ENCODE measurements at regions not wholly inside any gene's neighbourhood (a gene's known extent, or its start where the extent isn't known, plus 50 kb on each side); places are given as distances from the start of the nearest gene placed in this dataset.
A peak's percentile ranks its signal among the peaks of the same experiment; 100 is the strongest.

DNA sequence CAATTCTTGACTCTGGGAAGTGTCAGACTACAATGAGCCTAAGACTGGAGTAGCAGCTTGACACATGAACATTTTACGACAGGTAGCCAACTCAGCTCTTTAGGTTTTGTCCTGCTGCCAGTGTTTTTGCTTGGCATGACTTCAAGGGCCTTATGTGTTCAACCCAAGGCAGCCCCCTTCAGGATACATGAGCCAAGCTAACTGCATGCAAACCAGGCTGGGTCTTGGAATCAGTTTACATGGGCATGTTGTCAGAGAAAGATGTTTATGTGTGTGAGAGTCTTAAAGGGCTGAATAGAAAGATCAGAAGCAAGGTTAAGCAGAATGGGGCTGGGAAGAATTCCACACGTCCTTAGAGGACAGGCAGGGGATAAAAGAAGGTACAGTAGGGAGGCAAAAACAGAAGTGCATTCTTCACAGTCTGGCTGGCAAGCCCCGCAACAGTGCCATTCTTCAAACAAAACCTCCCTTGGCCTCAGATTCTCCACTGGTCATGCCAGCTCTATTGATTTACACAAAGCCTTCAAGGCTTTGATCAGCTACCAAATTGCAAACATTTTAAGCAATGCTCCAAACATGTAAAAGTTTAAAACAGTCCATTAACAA lies 97.3 kb downstream of the NKX6-1 start:
- DNase-seq, result peak in 1 of 2 experiments; percentile 7
- Histone ChIP-seq H3K9me3 (replicated peaks) (no peaks in the 10 kb centered on the region), H3K27ac (no peak overlapping the region), H3K27me3 (peaks cover 8% of the 10 kb centered on the region; the same call in 1 of the 2 replicates), H3K4me1 (no peaks in the 10 kb centered on the region), H3K4me3 (no peak overlapping the region), H3K36me3 (no peaks in the 10 kb centered on the region)

- Histone ChIP-seq H3K27ac (no peak overlapping the region), H3K36me3 (no peaks in the 10 kb centered on the region), H3K4me1 (no peaks in the 10 kb centered on the region), H3K27me3 (no peaks in the 10 kb centered on the region; the same call in none of the 2 replicates), H3K9me3 (replicated peaks) (no peaks in the 10 kb centered on the region), H3K4me3 (no peak overlapping the region)
- no peak for DNase-seq
Observed at GRCh38 chr4:84394386-84394785, 104.7 kb downstream of the NKX6-1 start.

DNA sequence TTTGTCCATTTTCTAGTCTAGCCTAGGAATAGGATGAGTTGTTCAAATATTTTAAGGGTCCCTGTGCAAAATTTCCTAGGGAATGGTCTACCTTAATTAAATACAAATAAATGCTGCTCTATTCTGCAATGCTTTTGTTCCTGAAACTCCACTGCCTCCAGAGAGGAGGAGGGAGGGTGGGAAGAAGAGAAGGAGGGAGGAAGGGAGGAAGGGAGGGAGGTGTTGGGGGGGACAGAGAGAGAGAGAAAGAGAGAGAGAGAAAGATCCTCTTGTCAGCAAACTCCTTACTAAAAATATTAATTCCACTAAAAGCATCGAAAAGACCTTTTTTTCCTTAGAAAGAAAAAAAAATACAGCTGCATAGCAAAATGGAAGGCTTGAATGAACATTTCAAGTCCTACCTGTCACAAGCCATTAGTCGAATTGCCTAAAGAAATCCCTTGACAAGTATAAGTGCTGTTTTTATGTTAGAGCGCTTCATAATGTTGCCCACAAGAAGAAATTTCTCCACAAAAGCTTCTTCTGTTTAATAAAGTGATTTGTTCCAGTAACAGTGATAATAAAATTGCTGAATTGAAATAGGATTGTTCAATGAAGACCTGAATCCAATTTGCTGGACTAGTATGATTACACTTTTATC lies 106.0 kb downstream of the NKX6-1 start:
- H3K4me3 ChIP-seq, result no peak overlapping the region
- H3K36me3 ChIP-seq, result no peaks in the 10 kb centered on the region
- no peak for DNase-seq
- peaks cover 5% of the 10 kb centered on the region for H3K27me3 ChIP-seq
- H3K4me1 ChIP-seq, result no peaks in the 10 kb centered on the region
- no peak overlapping the region for H3K27ac ChIP-seq
- no peaks in the 10 kb centered on the region for H3K9me3 ChIP-seq (replicated peaks)

DNA sequence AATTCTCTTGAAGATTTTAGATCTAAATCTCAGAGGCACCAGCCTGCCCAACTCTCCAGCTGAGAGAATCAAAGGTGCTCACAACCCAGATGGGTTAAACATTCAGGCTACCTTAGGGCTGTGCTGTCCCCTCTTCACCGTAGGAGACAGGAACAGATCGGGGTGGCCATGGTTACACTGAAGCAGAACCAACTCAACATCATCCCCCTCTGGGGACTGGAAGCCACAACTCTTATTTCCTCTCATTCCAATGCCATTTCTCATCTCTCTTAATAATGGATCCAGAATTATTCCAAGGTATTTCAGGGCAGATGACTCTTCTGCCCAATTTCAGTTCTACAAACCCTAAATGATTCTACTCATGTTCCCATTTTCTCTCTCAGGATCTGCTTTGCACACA lies 109.7 kb downstream of the NKX6-1 start:
- H3K4me3 ChIP-seq, result no peak overlapping the region
- H3K27me3 ChIP-seq, result peaks cover 5% of the 10 kb centered on the region

DNA sequence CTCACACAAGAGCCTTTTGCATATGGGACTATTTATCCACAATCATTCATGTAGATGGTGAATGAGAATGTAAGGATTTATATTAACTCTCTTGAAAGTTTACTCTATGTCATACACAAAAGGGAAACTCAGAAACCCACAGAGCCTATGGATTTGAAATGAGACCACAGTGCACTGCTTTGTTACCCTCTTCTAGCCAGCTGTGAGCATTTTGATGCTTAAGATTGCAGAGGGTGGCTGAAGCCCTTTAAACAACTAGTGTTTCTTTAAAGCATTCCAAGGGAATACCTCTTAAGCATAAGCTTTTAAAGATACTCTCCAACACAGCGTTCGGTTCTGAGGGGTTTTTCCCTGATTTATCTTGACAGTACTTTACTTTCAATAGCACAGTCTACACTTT lies 113.9 kb downstream of the NKX6-1 start:
- no peaks in the 10 kb centered on the region for H3K36me3 ChIP-seq

More for the DNA sequence above, 109.7 kb downstream of the NKX6-1 start:
- H3K27ac ChIP-seq, result no peak overlapping the region
- H3K9me3 ChIP-seq (replicated peaks), result no peaks in the 10 kb centered on the region
- no peak for DNase-seq
- H3K36me3 ChIP-seq, result no peaks in the 10 kb centered on the region
- H3K4me1 ChIP-seq, result no peaks in the 10 kb centered on the region

GRCh38 chr4:84384801-84385200 lies 114.3 kb downstream of the NKX6-1 start:
- Histone ChIP-seq H3K4me1 (no peaks in the 10 kb centered on the region), H3K27me3 (peaks cover 14% of the 10 kb centered on the region), H3K4me3 (no peak overlapping the region), H3K36me3 (no peaks in the 10 kb centered on the region), H3K9me3 (replicated peaks) (no peaks in the 10 kb centered on the region; the same call in 1 of the 2 replicates), H3K27ac (no peak overlapping the region)
- DNase-seq, result no peak

More for the DNA sequence above, 113.9 kb downstream of the NKX6-1 start:
- Histone ChIP-seq H3K4me1 (no peaks in the 10 kb centered on the region), H3K27me3 (peaks cover 12% of the 10 kb centered on the region), H3K9me3 (replicated peaks) (no peaks in the 10 kb centered on the region; the same call in 1 of the 2 replicates), H3K4me3 (no peak overlapping the region), H3K27ac (no peak overlapping the region)
- DNase-seq, result no peak

DNA sequence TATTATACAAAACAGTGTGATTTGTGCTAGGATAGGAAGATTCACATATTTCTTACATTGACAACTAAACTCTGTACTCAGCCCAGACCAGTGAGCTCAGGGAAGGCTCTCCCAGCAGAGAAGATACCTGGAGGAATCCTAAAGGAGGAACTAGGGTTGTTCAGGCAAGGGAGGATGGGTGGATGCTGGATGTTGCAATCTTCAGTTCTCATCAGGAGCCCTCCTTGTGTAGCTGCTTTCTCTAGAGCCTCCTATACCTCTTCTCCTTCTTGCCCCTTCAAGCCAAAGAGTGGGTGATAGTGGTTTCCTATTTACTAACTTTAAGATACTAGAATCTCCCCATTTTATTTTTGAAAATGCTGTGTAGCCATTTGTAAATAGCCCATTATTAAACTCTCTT lies 117.3 kb downstream of the NKX6-1 start:
- no peaks in the 10 kb centered on the region for H3K4me1 ChIP-seq
- H3K4me3 ChIP-seq, result no peak overlapping the region
- H3K27ac ChIP-seq, result no peak overlapping the region
- H3K27me3 ChIP-seq, result peaks cover 9% of the 10 kb centered on the region
- no peaks in the 10 kb centered on the region; the same call in 1 of the 2 replicates for H3K9me3 ChIP-seq (replicated peaks)
- no peaks in the 10 kb centered on the region for H3K36me3 ChIP-seq
- DNase-seq, result no peak

DNA sequence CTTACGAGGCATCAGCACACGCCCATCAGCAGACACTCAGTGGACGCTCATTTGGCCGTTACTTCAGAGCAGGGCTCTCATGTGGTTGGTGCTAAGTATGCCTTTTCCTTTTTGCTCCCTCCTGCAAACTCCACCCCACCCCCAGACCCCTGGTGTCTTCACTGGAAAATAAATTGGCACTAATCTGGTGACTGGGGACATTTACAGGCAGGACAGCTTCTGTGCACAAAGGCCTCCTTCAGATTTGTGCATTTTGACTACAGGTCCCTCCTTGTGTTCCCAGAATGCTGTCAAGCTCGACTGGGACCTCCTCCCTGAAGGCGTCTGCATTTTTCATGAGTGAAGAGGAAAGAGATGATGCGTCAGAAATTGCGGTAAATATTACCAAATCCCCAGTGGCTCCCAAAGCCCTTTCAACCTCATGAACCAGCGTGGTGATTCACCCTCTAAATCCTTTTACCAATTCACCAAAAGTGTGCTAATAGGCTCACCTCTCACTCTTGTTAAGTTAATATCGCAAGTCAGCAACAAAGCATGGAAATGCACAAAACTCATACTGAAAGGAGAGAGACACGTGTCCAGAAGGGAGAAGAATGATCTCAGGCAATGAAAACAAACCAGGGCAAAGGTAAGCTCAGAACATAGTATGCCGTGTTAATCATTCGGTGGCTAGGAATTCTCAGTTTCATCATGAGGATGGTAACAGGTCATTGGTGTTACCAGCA lies 119.0 kb downstream of the NKX6-1 start:
- no peaks in the 10 kb centered on the region; the same call in 1 of the 2 replicates for H3K9me3 ChIP-seq (replicated peaks)
- H3K36me3 ChIP-seq, result no peaks in the 10 kb centered on the region
- DNase-seq, result no peak
- H3K4me3 ChIP-seq, result no peak overlapping the region
- H3K27ac ChIP-seq, result no peak overlapping the region
- no peaks in the 10 kb centered on the region for H3K4me1 ChIP-seq
- peaks cover 9% of the 10 kb centered on the region for H3K27me3 ChIP-seq

GRCh38 chr4:84378983-84379382 lies 120.1 kb downstream of the NKX6-1 start:
- Histone ChIP-seq H3K4me3 (no peak overlapping the region), H3K36me3 (no peaks in the 10 kb centered on the region), H3K9me3 (replicated peaks) (no peaks in the 10 kb centered on the region; the same call in 1 of the 2 replicates), H3K4me1 (no peaks in the 10 kb centered on the region), H3K27ac (no peak overlapping the region), H3K27me3 (peaks cover 9% of the 10 kb centered on the region)
- no peak for DNase-seq

- no peak for DNase-seq
- no peak overlapping the region for H3K27ac ChIP-seq
- H3K27me3 ChIP-seq, result peaks cover 9% of the 10 kb centered on the region
- no peak overlapping the region for H3K4me3 ChIP-seq
- H3K9me3 ChIP-seq (replicated peaks), result no peaks in the 10 kb centered on the region; the same call in 1 of the 2 replicates
- H3K4me1 ChIP-seq, result no peaks in the 10 kb centered on the region
- no peaks in the 10 kb centered on the region for H3K36me3 ChIP-seq
Observed at GRCh38 chr4:84378356-84378755, 120.7 kb downstream of the NKX6-1 start.

DNA sequence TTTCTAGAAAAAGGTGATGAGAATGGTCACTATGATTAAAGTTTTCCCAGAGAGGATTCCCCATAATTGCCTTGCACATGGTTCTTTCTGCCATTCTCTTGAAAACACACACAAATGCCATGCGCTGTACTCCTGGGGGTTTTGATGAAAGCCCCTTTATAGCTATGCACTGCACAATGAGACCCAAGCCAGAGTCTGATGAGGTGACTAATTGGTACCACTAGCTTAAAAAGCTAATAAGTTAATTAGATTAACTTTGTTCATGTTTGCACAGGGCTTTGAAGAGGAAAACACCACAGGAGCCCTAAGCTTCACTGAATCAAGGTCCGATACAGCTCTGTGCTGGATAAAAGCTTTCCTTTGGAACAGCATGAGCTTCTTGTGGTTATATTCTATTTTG lies 132.2 kb downstream of the NKX6-1 start:
- Histone ChIP-seq H3K36me3 (no peaks in the 10 kb centered on the region), H3K9me3 (replicated peaks) (no peaks in the 10 kb centered on the region), H3K27me3 (peaks cover 12% of the 10 kb centered on the region; the same call in 1 of the 2 replicates), H3K4me1 (no peaks in the 10 kb centered on the region), H3K4me3 (no peak overlapping the region), H3K27ac (no peak overlapping the region)
- DNase-seq, result no peak

DNA sequence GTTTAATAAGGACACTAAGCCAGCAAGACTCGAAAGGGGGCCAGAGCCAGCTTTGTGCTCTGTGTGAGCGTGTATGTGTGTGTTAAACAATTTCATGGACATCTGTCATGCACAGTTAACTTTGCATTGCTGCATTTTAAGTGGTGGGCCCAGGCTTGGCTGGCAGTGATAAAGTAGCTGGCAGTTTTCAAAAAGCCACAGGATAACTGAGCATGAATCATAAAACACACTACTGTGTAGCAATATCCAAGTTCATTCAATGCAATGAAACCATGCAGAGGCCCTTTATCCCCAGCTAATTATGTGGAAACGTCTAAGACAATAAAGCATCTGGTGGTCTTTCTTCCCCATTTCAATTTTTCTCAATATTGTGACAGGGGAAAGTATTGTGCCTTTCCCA lies 132.9 kb downstream of the NKX6-1 start:
- no peaks in the 10 kb centered on the region for H3K4me1 ChIP-seq
- no peak overlapping the region for H3K4me3 ChIP-seq
- H3K27me3 ChIP-seq, result peaks cover 12% of the 10 kb centered on the region
- no peaks in the 10 kb centered on the region for H3K36me3 ChIP-seq
- DNase-seq, result no peak
- no peak overlapping the region for H3K27ac ChIP-seq
- no peaks in the 10 kb centered on the region for H3K9me3 ChIP-seq (replicated peaks)

DNA sequence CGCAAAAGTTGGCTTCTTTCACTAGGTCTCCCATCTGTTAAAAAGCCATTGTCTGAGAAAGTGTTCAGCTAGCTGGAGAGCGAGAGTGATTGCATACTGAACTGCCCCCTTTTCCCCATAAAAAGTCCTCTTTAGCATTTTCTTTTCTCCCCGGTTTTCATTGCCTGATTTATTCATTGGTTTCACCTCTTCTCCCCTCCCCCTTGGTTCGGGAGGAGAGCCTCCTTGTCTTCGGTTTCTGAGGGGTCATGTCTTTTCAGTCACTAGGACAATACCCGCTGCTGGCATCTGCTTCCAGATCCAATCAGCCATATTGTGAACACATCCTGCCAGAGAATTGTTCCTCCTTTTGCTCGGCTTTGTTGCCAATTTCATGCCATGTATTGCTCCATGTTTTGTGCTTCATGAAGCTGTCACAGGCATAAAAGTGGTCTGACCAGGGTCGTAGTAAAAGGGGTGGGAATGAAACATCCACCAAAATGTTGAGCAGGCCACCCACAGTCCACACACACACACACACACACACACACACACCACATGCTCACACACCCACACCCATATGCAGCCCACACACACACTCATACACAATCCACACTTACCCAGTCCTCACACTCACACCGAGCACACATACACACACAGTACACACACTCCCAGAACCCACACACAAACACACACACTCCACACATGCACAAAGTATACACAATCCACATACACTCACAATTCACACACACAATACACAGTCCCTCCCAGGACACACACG lies 136.0 kb downstream of the NKX6-1 start:
- no peak overlapping the region for H3K4me3 ChIP-seq
- no peaks in the 10 kb centered on the region for H3K9me3 ChIP-seq (replicated peaks)
- peak in 1 of 2 experiments; percentile 6 for DNase-seq
- no peak overlapping the region for H3K27ac ChIP-seq
- H3K4me1 ChIP-seq, result no peaks in the 10 kb centered on the region
- H3K36me3 ChIP-seq, result no peaks in the 10 kb centered on the region
- peaks cover 9% of the 10 kb centered on the region for H3K27me3 ChIP-seq

GRCh38 chr4:84342161-84342560 lies 156.9 kb downstream of the NKX6-1 start:
- Histone ChIP-seq H3K9me3 (replicated peaks) (peaks cover 9% of the 10 kb centered on the region), H3K4me1 (no peaks in the 10 kb centered on the region; the same call in 1 of the 2 replicates), H3K27me3 (no peaks in the 10 kb centered on the region), H3K27ac (no peak overlapping the region), H3K36me3 (no peaks in the 10 kb centered on the region), H3K4me3 (no peak overlapping the region)
- peak; percentile 55 to 62 for DNase-seq

Data from SJCRH30 (cell line).